ENCODE measurements at regions not wholly inside any gene's neighbourhood (a gene's known extent, or its start where the extent isn't known, plus 50 kb on each side); places are given as distances from the start of the nearest gene placed in this dataset.

GRCh38 chrX:42098900-42099299 lies 175.5 kb upstream of the CASK start:
- Histone ChIP-seq H3K27ac (ENCODE audit: low read depth, low read length) (no peak overlapping the region), H2AFZ (ENCODE audit: low read depth, low read length, severe bottlenecking) (no peak overlapping the region), H3K9me2 (replicated peaks; ENCODE audit: insufficient read depth, low read length) (no peaks in the 10 kb centered on the region), H3F3A (ENCODE audit: insufficient read depth) (no peaks in the 10 kb centered on the region), H3K27me3 (ENCODE audit: low read length) (no peaks in the 10 kb centered on the region), H3K79me2 (ENCODE audit: insufficient read depth, low read length) (no peaks in the 10 kb centered on the region), H3K9ac (ENCODE audit: low read length) (no peak overlapping the region), H3K4me3 (ENCODE audit: insufficient read depth, low read length, poor library complexity, severe bottlenecking) (no peak overlapping the region), H3K4me2 (ENCODE audit: low read depth, low read length, poor library complexity, severe bottlenecking) (no peak overlapping the region), H4K20me1 (ENCODE audit: low read depth, low read length) (no peaks in the 10 kb centered on the region), H3K9me3 (ENCODE audit: insufficient read depth, low read length) (no peaks in the 10 kb centered on the region), H3K36me3 (ENCODE audit: low read length) (no peaks in the 10 kb centered on the region)
- TF ChIP-seq, protein P1, sequence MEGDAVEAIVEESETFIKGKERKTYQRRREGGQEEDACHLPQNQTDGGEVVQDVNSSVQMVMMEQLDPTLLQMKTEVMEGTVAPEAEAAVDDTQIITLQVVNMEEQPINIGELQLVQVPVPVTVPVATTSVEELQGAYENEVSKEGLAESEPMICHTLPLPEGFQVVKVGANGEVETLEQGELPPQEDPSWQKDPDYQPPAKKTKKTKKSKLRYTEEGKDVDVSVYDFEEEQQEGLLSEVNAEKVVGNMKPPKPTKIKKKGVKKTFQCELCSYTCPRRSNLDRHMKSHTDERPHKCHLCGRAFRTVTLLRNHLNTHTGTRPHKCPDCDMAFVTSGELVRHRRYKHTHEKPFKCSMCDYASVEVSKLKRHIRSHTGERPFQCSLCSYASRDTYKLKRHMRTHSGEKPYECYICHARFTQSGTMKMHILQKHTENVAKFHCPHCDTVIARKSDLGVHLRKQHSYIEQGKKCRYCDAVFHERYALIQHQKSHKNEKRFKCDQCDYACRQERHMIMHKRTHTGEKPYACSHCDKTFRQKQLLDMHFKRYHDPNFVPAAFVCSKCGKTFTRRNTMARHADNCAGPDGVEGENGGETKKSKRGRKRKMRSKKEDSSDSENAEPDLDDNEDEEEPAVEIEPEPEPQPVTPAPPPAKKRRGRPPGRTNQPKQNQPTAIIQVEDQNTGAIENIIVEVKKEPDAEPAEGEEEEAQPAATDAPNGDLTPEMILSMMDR (IDR thresholded peaks at IDR 0.05; ENCODE audit: insufficient read depth, low read length, poor library complexity, severe bottlenecking) = no peak
- no peak for TF ChIP-seq EZH2phosphoT487 (conservative IDR thresholded peaks at IDR 0.05; ENCODE audit: low read length)

GRCh38 chrX:42097486-42097885 lies 174.1 kb upstream of the CASK start:
- TF ChIP-seq, protein P1 (IDR thresholded peaks at IDR 0.05; ENCODE audit: insufficient read depth, low read length, poor library complexity, severe bottlenecking) = no peak
- TF ChIP-seq EZH2phosphoT487 (conservative IDR thresholded peaks at IDR 0.05; ENCODE audit: low read length) = no peak
- no peaks in the 10 kb centered on the region for H3K9me2 ChIP-seq (replicated peaks; ENCODE audit: insufficient read depth, low read length)
- no peaks in the 10 kb centered on the region for H3K9me3 ChIP-seq (ENCODE audit: insufficient read depth, low read length)
- H3K27me3 ChIP-seq (ENCODE audit: low read length) = no peaks in the 10 kb centered on the region
- no peaks in the 10 kb centered on the region for H3K79me2 ChIP-seq (ENCODE audit: insufficient read depth, low read length)
- no peak overlapping the region for H3K4me3 ChIP-seq (ENCODE audit: insufficient read depth, low read length, poor library complexity, severe bottlenecking)
- no peak overlapping the region for H2AFZ ChIP-seq (ENCODE audit: low read depth, low read length, severe bottlenecking)
- no peaks in the 10 kb centered on the region for H4K20me1 ChIP-seq (ENCODE audit: low read depth, low read length)
- no peak overlapping the region for H3K27ac ChIP-seq (ENCODE audit: low read depth, low read length)
- H3K9ac ChIP-seq (ENCODE audit: low read length) = no peak overlapping the region
- no peaks in the 10 kb centered on the region for H3K36me3 ChIP-seq (ENCODE audit: low read length)
- no peak overlapping the region for H3K4me2 ChIP-seq (ENCODE audit: low read depth, low read length, poor library complexity, severe bottlenecking)
- no peaks in the 10 kb centered on the region for H3F3A ChIP-seq (ENCODE audit: insufficient read depth)

GRCh38 chrX:42096265-42096920 lies 173.0 kb upstream of the CASK start:
- Histone ChIP-seq H3K36me3 (ENCODE audit: low read length) (no peaks in the 10 kb centered on the region), H4K20me1 (ENCODE audit: low read depth, low read length) (no peaks in the 10 kb centered on the region), H3K79me2 (ENCODE audit: insufficient read depth, low read length) (no peaks in the 10 kb centered on the region), H3K9me3 (ENCODE audit: insufficient read depth, low read length) (no peaks in the 10 kb centered on the region), H3K4me2 (ENCODE audit: low read depth, low read length, poor library complexity, severe bottlenecking) (no peak overlapping the region), H3F3A (ENCODE audit: insufficient read depth) (no peaks in the 10 kb centered on the region), H3K9ac (ENCODE audit: low read length) (no peak overlapping the region), H3K4me3 (ENCODE audit: insufficient read depth, low read length, poor library complexity, severe bottlenecking) (no peak overlapping the region), H3K27ac (ENCODE audit: low read depth, low read length) (no peak overlapping the region), H3K9me2 (replicated peaks; ENCODE audit: insufficient read depth, low read length) (no peaks in the 10 kb centered on the region), H2AFZ (ENCODE audit: low read depth, low read length, severe bottlenecking) (no peak overlapping the region), H3K27me3 (ENCODE audit: low read length) (no peaks in the 10 kb centered on the region)
- TF ChIP-seq, protein P1 (IDR thresholded peaks at IDR 0.05; ENCODE audit: insufficient read depth, low read length, poor library complexity, severe bottlenecking) = no peak
- no peak for TF ChIP-seq EZH2phosphoT487 (conservative IDR thresholded peaks at IDR 0.05; ENCODE audit: low read length)

Measured in SU-DHL-6 (cell line).